ENCODE measurements at regions not wholly inside any gene's neighbourhood (a gene's known extent, or its start where the extent isn't known, plus 50 kb on each side); places are given as distances from the start of the nearest gene placed in this dataset.

GRCh38 chr12:119245904-119246494, 67.3 kb downstream of the HSPB8 start:
- DNase-seq (ENCODE audit: low read depth in 2 of 3, low spot score in 2 of 3) = no peak

GRCh38 chr12:119247007-119247719, 68.4 kb downstream of the HSPB8 start:
- no peak for DNase-seq (ENCODE audit: low read depth in 2 of 3, low spot score in 2 of 3)

GRCh38 chr12:119247720-119248043, 69.0 kb downstream of the HSPB8 start:
- DNase-seq (ENCODE audit: low read depth in 2 of 3, low spot score in 2 of 3) = no peak

- DNase-seq (ENCODE audit: low read depth in 2 of 3, low spot score in 2 of 3) = no peak
These were observed 70.8 kb downstream of the HSPB8 start for GRCh38 chr12:119249383-119250155.

- DNase-seq (ENCODE audit: low read depth in 2 of 3, low spot score in 2 of 3) = no peak
These were observed 76.6 kb downstream of the HSPB8 start for GRCh38 chr12:119255314-119255713.

- peak in 2 of 3 donors; percentile 69 to 82 for DNase-seq (ENCODE audit: low read depth in 2 of 3, low spot score in 2 of 3)
These were observed 76.4 kb upstream of the CCDC60 start for GRCh38 chr12:119258149-119258548.

GRCh38 chr12:119258556-119258955, 76.0 kb upstream of the CCDC60 start:
- peak in 1 of 3 donors; percentile 14 for DNase-seq (ENCODE audit: low read depth in 2 of 3, low spot score in 2 of 3)

GRCh38 chr12:119259484-119259883, 75.0 kb upstream of the CCDC60 start:
- DNase-seq (ENCODE audit: low read depth in 2 of 3, low spot score in 2 of 3) = peak in 1 of 3 donors; percentile 12

GRCh38 chr12:119262388-119262787, 72.1 kb upstream of the CCDC60 start:
- no peak for DNase-seq (ENCODE audit: low read depth in 2 of 3, low spot score in 2 of 3)

GRCh38 chr12:119263466-119263865, 71.1 kb upstream of the CCDC60 start:
- no peak for DNase-seq (ENCODE audit: low read depth in 2 of 3, low spot score in 2 of 3)

- no peak for DNase-seq (ENCODE audit: low read depth in 2 of 3, low spot score in 2 of 3)
These were observed 67.6 kb upstream of the CCDC60 start for GRCh38 chr12:119266963-119267362.

- no peak for DNase-seq (ENCODE audit: low read depth in 2 of 3, low spot score in 2 of 3)
These were observed 59.9 kb upstream of the CCDC60 start for GRCh38 chr12:119274636-119275065.

- DNase-seq (ENCODE audit: low read depth in 2 of 3, low spot score in 2 of 3) = no peak
These were observed 51.2 kb upstream of the CCDC60 start for GRCh38 chr12:119283310-119283709.
